Mammary epithelial cell (primary cell): ENCODE measurements at regions not wholly inside any gene's neighbourhood (a gene's known extent, or its start where the extent isn't known, plus 50 kb on each side); places are given as distances from the start of the nearest gene placed in this dataset.

Experiments
- CTCF ChIP-seq, 2 donors: IDR thresholded peaks in 1 of 2; conservative IDR thresholded peaks in 1 of 2; 2 replicates each; pipeline ENCODE4 v1.5.1; 2011 to 2012; ENCODE audit warnings: inconsistent platforms in 2 of 2, low read length in 2 of 2, mild to moderate bottlenecking in 2 of 2, control low read depth in 1 of 2, low read depth in 1 of 2; ENCODE audit not compliant: insufficient read depth in 1 of 2; ENCODE audit errors: extremely low read depth in 1 of 2
- EZH2 ChIP-seq: IDR thresholded peaks from 2 replicates; pipeline ENCODE4 v1.6.1; 2012; ENCODE audit warnings: low read length, inconsistent platforms, borderline replicate concordance

DNA sequence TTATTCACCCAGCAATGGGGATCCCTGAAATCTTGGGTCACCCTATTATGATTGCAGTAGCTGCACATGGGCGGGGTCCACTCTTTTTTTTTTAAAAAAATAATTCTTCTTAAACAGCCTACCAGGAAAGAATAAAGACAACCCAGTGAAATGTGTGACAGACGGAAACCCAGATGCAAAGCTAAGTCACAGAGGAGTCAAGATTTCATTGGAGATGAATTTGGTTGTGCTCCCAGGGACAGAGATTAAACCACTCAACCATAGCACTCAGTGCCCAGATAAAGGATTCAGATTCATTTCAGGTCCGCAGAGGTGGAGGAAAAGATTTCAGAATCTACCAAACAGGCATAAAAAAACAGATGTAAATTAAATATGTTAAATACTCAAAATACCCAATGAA, 583.5 kb upstream of the ZP4 start:
- TF ChIP-seq CTCF (conservative IDR thresholded peaks at IDR 0.05 in 1 of 2, IDR thresholded peaks at IDR 0.05 in 1 of 2; ENCODE audit: extremely low read depth in 1 of 2, insufficient read depth in 1 of 2, low read depth in 1 of 2, low read length in 2 of 2) (no peak), EZH2 (no peak)
